ENCODE measurements at regions not wholly inside any gene's neighbourhood (a gene's known extent, or its start where the extent isn't known, plus 50 kb on each side); places are given as distances from the start of the nearest gene placed in this dataset.
"Not testable (repeated sequence)": the region's sequence is repeated elsewhere in the genome, so short reads cannot be mapped to it uniquely, and the experiment has no call there.

DNA sequence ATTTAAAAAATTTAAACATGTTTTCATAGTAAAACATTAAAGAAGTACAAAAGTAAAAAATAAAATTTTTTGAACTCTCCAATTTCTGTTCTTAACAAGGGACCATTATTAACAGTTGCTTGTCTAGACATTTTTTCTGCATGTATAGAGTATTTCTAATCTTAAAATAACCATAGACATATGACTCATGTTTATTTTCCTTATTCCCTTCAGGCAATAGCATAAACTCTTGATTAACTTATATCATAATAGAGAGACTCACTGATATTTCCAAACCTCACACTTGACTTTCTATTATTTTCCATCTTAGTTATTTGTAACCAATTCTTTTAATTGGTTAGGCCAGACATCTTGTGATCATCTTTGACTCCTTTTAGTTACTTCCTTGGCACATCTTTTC lies 325.6 kb upstream of the SOX14 start:
- DNase-seq (ENCODE audit: low read depth) = no peak

DNA sequence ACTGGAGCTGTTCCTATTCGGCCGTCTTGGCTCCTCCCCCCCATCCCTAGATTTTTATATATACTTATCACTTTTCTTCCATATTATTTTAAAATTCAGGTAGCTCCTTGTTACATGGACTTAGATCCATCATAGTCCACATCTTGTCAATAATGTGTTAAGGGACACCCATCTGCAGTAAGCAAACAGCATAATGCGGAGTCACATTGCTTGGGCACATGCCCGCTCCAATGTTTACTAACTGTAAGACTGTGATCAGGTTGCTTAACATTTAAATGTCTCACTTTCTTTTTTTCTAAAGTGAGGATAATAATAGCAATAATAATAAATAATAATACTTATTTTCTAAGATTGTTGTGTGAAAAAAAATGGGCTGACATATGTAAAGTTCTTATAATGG lies 303.2 kb upstream of the SOX14 start:
- DNase-seq (ENCODE audit: low read depth) = no peak

DNA sequence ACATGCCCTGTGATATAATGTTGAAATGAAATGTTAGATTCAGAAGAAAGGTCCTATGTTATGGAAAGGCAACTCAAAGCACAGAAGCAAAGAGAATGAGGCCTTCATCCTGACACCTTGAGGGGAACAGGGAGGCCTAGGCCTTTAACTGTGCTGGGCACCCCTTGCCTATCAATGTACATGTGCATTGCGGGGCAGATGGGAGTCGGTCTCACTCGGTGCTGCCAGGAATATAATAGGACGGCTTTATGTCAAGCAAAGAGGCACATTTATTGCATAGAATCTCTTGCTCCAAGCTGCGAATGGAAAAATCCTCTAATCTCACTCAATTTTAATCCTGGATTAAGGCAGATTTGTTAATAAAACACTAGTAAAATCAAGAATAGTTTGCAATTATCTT lies 301.0 kb upstream of the SOX14 start:
- no peak for DNase-seq (ENCODE audit: low read depth)

DNA sequence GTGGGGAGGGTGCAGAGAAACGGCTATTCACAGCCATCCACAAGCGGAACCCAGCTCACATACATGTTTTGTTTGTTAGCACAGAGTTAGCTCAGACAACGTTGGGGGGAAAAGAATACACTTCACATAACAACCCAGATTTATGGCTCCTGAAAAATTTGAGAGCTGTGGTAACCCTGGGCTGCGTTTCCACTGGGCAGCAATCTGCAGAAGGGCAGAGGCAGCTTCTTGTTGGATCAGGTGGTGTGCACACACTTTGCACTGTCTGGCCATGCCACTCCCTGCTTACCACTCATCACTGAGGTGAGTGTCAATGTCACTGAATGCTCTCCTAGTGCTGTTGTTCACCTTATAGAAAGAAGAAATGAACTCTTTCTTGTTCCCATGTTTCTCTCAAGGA lies 299.8 kb upstream of the SOX14 start:
- DNase-seq (ENCODE audit: low read depth) = no peak

DNA sequence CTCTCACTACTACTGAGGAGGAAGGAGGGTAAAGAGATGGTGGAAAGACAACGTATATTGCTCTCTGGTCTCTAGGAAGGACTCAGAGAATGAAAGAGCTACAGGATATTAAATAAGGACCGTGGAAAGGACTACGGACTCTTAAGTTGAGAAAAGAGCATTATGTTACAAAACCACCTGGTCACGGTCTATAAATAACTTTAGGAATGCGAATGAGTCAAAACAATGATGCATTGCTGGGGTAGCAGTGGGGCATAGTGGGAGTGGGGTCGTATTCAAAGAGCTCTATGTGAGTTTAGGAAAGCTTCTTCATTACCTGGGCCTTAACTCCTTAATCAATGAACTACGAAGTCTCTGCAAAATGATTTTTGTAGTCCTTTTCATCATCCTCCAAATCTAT lies 295.7 kb upstream of the SOX14 start:
- no peak for DNase-seq (ENCODE audit: low read depth)

DNA sequence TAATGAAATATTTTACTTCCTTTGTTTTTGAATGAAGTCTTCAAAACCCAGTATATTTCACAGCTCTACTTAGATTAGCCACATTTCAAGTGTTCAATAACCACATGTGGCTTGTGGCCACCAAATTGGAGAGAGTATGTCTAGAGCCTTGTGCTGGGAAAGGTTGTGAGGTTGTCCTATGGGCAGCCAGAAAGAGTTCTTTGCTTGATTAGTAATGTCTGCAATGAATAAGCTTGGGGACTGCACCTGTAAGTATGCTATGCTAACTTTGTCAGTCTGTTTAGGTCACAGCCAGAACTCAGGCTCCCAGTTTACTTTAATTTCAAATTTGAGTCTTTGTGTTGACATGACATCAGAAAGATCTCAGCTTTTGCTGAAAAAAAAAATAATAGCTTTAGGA lies 294.9 kb upstream of the SOX14 start:
- DNase-seq (ENCODE audit: low read depth) = no peak

DNA sequence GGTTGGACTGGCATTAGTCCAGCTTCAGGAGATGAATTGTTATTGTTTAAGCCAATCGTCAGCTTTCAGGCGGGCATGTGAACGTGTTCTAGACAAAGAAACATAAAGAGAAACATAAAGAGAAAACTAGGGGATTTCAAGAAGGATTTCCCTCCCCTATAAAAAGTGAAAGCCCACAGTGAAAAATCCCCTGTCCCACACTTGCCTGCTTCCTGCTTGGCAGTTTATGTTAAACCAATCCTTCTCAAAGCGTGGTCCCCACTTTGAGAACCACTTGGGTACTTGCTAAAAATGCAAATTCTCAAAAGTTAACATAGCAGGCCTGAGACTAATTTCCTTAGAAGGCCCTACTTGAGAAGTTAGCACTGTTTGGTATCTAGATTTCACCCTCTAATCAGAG lies 293.0 kb upstream of the SOX14 start:
- DNase-seq (ENCODE audit: low read depth) = no peak

DNA sequence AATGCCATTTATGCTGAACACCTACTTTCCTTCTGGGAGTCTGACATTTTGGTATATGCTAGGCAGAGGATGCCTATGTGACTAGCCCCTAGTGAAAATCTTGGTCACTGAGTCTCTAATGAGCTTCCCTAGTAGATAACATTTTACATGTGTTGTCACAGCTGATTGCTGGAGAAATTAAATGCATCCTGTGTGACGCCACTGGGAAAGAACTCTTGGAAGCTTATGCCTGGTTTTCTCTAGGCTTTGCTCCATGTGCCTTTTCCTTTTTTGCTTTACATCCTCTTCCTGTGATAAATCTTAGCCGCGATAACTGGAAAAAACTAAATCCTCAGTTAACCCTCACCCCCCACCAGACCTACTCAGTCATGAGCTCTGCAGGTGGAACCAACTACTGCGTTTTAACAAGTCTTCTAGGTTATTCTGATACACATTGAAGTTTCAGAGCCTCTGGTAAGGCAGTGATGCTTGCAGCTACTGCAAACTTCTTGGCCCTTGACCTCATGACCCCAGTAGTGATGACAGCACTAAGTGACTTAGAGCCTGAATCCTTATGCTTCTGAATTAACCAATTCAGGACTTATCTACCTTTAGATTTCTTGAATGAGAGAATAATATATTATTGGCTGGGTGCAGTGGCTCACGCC lies 292.4 kb upstream of the SOX14 start:
- no peak for DNase-seq (ENCODE audit: low read depth)

DNA sequence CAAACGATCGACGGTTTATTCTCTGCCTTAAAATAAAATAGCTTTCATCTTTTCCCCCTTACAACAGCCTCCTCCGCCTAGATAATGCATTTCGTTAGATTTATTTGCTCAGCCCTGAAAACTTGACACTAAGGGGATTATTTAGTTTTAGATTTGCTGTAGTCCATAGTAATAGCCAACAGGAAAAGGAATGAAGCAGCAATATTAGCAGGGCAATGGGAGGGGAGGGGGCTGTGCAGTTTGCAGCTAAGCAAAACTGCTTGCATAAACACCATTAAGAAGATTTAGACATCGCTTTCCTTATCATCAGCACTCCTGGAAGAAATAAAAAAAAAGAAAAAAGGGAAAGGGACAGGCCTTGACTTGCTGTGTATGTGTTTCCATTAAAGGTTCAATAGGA lies 286.5 kb upstream of the SOX14 start:
- DNase-seq (ENCODE audit: low read depth) = no peak

DNA sequence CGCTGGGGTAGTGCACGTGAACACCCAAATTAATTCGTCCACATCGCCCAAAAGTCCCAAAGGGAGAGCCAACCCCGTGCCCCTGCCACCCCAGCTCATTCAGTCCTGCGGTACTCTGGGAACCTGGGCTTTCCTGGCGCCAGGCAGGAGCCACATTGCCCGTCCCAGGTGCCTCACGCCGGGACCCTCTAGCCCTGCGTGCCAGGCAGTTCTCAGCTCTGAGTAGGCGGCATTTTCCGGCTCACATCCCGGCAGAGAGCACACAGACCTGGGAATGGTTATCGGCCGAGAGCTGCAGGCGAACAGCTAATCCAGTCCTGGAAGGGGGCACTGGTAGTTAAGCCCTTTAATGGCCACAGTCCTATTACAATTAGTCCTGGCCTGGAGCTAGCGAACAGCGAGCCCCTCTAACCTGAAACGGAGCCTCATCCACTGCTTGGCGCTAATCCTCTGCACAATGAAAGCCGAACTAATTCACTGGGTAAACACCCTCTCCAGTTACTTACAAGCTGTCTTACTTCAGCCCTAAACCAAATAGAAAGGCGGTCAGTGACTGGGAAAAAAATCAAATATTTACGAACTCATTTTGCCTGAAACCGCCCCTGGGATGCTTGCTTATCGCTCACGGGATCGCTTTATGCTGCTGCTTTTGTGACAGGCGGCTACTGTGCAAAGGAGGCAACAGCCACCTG lies 254.6 kb upstream of the SOX14 start:
- no peak for DNase-seq (ENCODE audit: low read depth)

DNA sequence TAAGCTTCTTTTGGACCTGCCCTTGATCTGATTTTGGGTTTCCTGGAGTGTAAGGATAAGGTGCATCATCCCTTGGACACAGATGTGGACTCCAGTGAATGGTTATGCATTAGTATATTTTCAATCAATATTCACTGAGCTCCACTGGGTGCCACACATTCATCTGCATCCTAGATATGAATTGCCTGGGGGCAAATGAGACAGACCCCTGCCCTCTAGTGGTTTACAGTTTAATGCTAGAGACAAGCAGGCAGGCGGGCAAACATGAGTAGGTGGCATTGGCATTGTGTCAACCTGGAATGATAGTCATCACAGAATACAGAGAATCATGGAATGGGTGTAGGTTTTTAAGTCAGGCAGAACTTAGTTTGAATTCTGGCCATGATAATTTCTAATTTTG lies 252.5 kb upstream of the SOX14 start:
- no peak for DNase-seq (ENCODE audit: low read depth)

DNA sequence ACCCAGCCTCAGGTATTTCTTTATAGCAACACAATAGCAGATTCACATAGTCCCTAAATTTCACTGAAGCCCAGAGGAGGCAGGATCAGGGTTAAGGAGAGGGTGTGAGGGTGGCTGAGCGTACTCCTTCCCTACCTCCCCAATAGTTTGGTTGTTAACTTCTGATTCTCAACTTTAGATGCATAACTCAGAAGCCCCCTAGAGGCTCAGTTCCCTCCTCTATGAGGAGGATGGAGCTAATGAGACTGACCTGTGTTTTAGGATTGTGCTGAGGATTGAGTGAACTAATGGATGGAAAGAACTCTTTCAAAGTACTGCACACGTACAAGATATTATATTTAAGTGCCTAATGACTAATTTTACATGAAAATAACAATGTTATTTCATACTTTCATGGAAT lies 249.3 kb upstream of the SOX14 start:
- DNase-seq (ENCODE audit: low read depth) = no peak

DNA sequence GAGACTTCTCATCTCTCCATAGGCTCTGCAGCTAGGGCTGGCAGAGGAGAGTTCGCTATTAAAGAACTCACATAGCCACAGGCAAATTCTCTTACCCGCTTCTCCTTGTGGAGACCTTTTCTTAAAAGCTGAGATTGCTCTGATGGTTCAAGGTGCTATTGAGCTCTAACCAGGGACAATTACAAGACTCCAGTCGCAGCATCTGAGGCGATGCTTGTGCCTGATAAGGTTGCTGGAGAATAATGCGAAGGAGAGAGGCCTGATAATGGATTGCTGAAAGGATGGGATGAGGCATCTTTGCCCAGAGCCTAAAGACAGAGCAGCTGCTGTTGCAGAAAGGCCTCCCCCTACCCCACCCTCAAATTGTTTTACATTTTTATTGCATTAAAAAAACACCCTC lies 244.5 kb upstream of the SOX14 start:
- no peak for DNase-seq (ENCODE audit: low read depth)

DNA sequence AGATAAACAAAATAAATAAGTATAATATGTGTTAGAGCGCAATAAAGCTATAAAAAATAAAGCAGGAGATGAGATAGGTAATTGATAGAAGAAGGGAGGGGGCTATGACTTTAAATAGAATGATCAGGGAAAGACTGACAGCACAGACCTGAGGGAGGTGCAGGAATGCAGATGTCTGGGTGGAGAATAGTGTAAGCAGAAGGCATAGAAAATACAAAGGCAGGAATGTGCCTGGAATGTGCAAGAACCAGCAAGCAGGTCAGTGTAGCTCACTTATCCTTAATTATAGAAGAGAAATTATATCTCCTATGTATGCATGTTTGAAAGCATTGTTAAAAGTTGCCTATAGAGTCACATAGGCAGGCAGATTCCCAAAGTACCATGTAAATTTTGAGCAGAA lies 239.4 kb upstream of the SOX14 start:
- DNase-seq (ENCODE audit: low read depth) = no peak

DNA sequence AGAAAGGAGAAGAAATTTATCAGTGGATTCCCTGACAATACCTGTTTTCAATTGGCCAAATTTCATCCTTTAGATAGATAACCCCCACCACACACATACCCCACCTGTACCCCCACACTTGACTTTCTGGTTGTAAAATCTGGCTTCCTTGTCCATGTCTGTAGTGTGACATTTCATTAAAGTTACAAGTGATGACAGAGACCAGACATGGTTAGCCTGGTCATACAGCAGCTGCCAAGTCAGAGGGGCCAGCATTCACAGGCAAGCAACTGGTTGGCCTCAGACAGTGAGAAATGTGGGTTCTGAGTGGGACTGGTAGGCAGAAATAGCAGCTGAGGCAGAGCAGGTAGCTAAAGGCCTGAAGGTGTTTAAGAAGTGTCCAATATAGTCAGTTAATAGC lies 238.6 kb upstream of the SOX14 start:
- DNase-seq (ENCODE audit: low read depth) = no peak

DNA sequence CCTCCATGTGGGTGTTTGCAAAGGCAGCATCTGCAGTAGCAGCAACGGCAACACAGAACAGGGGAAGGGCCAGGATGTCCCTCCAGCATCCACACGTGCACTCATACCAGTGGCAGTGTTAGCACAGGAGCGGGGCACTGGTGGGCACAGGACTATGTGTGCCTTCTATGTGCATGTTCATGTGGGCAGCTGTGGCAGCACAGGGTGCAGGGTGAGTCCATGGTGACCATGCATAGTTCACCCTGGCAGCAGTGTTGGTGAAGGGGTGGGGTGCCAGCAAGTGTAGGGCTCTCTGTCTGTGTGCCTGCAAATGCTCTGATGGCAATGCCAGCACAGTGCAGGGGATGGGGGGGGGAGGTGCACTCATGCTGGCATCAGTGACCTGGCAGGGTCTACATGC lies 222.1 kb upstream of the SOX14 start:
- DNase-seq (ENCODE audit: low read depth) = no peak

DNA sequence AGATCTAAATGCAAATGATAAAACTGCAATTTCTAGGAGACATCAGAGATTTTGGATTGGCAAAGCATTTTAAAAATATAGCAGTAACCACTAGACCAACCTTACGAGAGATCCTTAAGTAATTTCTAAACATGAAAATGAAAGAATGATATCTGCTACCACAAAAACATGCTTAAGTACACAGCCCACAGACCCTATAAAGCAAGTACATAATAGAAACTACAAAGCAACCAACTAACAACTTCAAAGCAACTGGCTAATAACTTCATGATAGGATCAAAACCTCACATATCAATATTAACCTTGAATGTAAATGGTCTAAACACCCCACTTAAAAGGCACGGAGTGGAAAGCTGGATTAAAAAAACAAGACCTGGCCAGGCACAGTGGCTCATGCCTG lies 209.9 kb upstream of the SOX14 start:
- DNase-seq (ENCODE audit: low read depth) = no peak

DNA sequence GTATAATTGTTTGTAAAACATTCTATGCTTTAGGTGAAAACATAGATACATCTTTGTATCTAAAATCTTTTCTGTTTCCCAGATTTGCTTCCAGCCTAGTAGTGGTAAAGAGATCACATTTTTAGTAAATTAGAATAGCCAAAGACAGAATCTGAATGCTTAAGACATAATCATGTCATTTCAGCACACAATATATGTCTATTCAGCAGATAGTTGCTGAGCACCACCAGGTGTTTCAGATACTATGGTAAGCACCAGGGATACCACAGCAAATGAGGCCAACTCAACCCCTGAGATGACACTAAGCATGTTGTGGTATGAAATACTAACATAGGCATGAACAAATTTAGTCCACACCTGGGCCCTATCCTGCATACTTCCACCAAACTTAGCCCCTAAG lies 195.2 kb upstream of the SOX14 start:
- no peak for DNase-seq (ENCODE audit: low read depth)

DNA sequence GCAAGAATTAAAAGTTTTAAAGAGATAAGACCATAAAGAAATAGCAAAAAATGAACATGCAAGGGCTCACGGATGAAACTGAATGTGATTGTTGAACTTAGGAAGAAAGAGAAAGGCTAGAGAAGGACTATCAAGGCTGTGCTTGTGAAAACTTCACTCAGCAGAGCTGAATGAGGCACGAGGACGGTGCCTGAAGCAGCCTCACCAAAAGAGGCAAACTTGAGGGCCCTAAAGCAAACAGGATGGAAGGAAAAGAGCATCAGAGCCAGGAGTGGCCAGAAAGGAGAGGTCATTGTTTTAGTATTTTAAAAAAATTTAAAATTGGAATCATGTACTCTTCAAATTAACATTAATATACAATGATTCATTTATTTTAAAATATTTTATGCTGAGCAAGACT lies 191.2 kb upstream of the SOX14 start:
- DNase-seq (ENCODE audit: low read depth) = no peak

DNA sequence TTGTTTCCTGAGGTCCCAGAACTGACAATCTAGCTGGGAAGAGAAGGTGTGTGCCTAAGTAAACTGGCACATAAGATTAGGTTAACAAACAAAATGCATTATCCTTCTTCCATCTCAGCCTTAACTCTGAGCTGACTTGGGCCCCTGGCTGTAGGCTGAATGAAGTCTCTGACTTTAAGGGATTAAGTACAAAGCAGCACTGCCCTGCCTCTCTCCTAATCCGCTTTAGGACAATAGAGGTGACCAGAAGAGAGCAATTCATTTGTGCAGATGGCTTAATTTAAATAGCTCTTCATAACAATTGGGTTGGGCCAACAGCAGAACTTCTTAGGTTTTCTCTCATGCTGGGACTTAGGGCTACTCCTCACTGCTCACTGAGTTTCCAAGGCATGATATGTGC lies 181.6 kb upstream of the SOX14 start:
- no peak for DNase-seq (ENCODE audit: low read depth)

DNA sequence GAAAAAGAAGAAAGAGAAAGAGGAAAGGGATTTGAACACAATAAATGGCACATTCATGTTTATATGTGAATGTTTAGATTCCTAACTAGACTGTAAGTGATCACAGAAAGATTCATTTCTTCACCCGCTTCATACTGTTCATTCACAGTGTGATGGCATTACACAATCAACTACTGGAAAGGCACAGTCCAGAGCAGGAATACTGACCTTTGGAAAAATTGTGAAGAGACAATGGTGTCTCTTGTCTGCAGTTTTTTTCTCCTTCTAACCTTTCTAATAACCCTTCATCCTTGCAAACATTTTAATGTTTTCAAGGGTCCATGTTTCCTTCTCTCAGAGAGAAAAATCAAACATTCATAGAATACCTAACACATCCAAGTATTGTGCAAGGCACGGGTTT lies 180.9 kb upstream of the SOX14 start:
- no peak for DNase-seq (ENCODE audit: low read depth)

DNA sequence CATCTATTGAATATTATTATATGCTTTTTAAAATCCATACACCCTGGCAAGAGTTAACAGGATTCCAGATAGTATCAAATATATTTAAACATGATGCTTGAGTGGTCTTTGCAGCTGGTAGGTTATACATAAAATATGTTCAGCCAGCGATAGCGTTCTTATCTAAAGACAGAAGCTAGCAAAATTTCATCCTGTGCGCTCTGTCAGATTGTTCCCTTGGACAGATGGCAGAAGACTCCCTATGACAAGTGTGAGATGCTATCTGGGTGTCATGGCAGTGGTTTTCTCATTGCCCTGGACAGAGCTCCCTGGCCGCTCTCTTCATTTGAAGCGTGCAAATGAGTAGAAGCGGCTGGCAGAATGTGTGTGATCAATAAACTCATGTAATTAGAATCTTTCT lies 175.2 kb upstream of the SOX14 start:
- DNase-seq (ENCODE audit: low read depth) = no peak

DNA sequence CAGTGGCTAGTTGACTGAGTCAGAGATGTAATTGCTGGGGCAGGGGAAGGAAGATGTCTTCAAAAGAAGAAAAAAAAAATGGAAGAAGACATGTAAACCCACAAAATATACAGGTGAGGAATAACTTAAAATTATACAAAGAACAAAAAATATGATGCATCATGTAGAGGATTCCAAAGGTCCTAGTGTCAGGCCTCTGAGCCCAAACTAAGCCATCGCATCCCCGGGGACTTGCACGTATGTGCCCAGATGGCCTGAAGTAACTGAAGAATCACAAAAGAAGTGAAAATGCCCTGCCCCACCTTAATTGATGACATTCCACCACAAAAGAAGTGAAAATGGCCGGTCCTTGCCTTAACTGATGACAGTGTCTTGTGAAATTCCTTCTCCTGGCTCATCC lies 168.7 kb upstream of the SOX14 start:
- DNase-seq (ENCODE audit: low read depth) = not testable (repeated sequence)

DNA sequence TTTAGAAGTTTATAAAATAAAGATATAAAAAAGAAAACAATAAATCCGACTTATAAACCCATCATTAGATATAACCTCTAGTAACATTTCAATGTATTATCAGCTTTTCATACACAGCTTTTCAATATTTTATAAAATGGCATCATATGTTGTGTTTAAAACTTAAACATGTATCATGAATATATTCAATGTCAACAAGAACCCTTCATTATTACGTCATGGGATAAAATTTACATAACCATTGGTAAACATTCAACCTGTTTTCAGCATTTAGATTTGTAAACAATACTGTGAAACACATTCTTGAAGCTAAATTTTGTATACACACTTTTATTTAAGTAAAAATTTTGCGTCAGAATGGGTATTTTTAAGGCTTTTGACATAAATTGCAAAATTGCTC lies 153.4 kb upstream of the SOX14 start:
- DNase-seq (ENCODE audit: low read depth) = no peak

All from stimulated activated CD8-positive, alpha-beta memory T cell treated with anti-CD3 and anti-CD28 coated beads, Interleukin-4, amount 100 ng/mL, for 24 hours (primary cell).